SJSA1 (cell line): ENCODE measurements at regions not wholly inside any gene's neighbourhood (a gene's known extent, or its start where the extent isn't known, plus 50 kb on each side); places are given as distances from the start of the nearest gene placed in this dataset.

Experiments used
- DNase-seq, 2 experiments: peaks; one replicate each; pipeline ENCODE4 v3.0.0-alpha.2; 2015 to 2020; ENCODE audit warnings: low spot score in 2 of 2, low read depth in 1 of 2
- H3K27ac ChIP-seq: fragments of 250-450 bp; sonication (Bioruptor Pico); 2 replicates; pipeline ENCODE4 v1.5.1; 2020; ENCODE audit warnings: mild to moderate bottlenecking, moderate library complexity
- H3K27me3 ChIP-seq: fragments of 250-450 bp; sonication (Bioruptor Pico); replicated peaks from 2 replicates; pipeline ENCODE4 v1.5.1; 2020; ENCODE audit warnings: mild to moderate bottlenecking, moderate library complexity
- H3K36me3 ChIP-seq: fragments of 250-450 bp; sonication (Bioruptor Pico); 2 replicates; pipeline ENCODE4 v1.5.1; 2020; ENCODE audit warnings: mild to moderate bottlenecking
- H3K4me1 ChIP-seq: fragments of 250-450 bp; sonication (Bioruptor Pico); replicated peaks from 2 replicates; pipeline ENCODE4 v1.6.1; 2021; ENCODE audit warnings: mild to moderate bottlenecking
- H3K4me3 ChIP-seq: fragments of 250-450 bp; sonication (Bioruptor Pico); 2 replicates; pipeline ENCODE4 v1.5.1; 2020; ENCODE audit warnings: mild to moderate bottlenecking
- H3K9me3 ChIP-seq: fragments of 250-450 bp; sonication (Bioruptor Pico); replicated peaks from 2 replicates; pipeline ENCODE4 v1.5.1; 2020; ENCODE audit warnings: mild to moderate bottlenecking

DNA sequence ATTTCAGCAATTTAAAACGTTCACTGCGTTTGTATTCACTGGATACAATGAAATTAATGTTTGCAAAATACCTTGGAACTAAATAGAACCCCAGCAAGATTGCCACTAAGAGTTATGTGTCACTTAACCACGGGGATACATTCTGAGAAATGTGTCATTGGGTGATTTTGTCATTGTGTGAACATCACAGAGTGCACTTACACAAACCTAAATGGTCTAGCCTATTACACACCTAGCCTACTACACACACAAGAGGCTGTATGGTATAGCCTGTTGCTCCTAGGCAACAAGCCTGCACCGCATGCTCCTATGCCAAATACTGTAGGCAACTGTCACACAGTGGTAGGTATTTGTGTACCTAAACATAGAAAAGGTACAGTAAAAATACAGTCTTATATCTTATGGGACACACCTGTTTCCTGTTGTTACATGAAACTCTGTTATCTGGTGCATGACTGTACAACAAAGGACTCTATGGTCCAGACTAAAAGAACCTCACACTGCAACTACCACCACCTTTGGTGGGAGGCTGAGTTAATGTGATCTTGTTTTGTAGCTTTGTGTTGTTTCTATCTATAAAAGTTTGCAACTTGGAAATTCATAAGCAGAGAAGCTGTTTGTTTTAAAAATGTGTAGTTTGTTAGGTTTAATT lies 92.2 kb upstream of the NTRK3 start:
- H3K9me3 ChIP-seq, result no peaks in the 10 kb centered on the region; the same call in 1 of the 2 replicates
- DNase-seq, result no peak
- no peak overlapping the region for H3K4me3 ChIP-seq
- no peaks in the 10 kb centered on the region for H3K27me3 ChIP-seq
- H3K36me3 ChIP-seq, result no peaks in the 10 kb centered on the region
- H3K4me1 ChIP-seq, result no peaks in the 10 kb centered on the region
- H3K27ac ChIP-seq, result no peak overlapping the region

DNA sequence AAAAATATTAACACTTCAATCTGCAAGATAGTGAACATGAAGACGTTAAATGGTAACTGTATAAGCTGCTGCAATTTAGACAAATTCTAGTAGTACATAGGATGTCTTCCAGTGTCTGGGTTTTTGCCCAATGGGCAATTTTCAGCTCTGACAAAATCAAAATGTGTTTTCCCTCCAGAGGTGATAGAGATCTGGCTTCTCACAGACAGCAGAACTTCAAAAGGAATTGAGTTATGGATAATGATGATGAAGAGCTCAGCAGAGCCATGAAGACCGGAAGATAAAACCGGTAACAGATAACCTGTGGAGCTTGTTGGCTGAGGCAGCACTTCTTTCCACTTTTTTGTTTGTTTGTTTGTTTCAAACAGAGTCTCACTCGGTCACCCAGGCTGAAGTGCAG lies 89.4 kb upstream of the NTRK3 start:
- Histone ChIP-seq H3K4me3 (no peak overlapping the region), H3K27me3 (no peaks in the 10 kb centered on the region), H3K27ac (no peak overlapping the region), H3K9me3 (no peaks in the 10 kb centered on the region), H3K4me1 (no peaks in the 10 kb centered on the region), H3K36me3 (no peaks in the 10 kb centered on the region)
- no peak for DNase-seq

- Histone ChIP-seq H3K27ac (no peak overlapping the region), H3K9me3 (no peaks in the 10 kb centered on the region), H3K27me3 (no peaks in the 10 kb centered on the region), H3K4me1 (no peaks in the 10 kb centered on the region), H3K4me3 (no peak overlapping the region), H3K36me3 (no peaks in the 10 kb centered on the region)
- no peak for DNase-seq
Observed at GRCh38 chr15:88344786-88345185, 88.2 kb upstream of the NTRK3 start.

GRCh38 chr15:88342666-88343065 lies 86.1 kb upstream of the NTRK3 start:
- no peak overlapping the region for H3K4me3 ChIP-seq
- no peak for DNase-seq
- H3K9me3 ChIP-seq, result no peaks in the 10 kb centered on the region
- no peaks in the 10 kb centered on the region for H3K27me3 ChIP-seq
- H3K27ac ChIP-seq, result no peak overlapping the region
- H3K4me1 ChIP-seq, result no peaks in the 10 kb centered on the region
- no peaks in the 10 kb centered on the region for H3K36me3 ChIP-seq

DNA sequence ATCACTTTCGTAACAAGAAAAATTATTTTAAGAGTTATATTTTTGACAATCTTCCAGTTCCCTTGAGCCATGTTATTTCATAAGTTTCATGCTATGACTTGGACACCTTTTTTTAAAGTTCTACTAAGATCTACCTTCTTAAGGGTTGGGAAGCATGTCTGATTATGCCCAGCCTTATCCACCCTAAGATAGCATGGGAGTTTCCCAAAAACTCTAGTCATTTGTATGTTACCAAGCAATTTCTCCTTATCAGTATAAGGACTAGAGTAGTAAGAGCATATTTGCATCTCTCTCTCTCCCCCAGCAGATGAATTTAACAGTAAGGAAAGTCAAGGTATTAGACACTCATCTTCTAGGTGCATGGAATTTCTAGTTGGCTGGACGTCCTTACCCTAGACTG lies 85.1 kb upstream of the NTRK3 start:
- Histone ChIP-seq H3K27me3 (no peaks in the 10 kb centered on the region), H3K4me3 (no peak overlapping the region), H3K27ac (no peak overlapping the region), H3K4me1 (no peaks in the 10 kb centered on the region), H3K36me3 (no peaks in the 10 kb centered on the region), H3K9me3 (no peaks in the 10 kb centered on the region)
- DNase-seq, result no peak

- no peak overlapping the region for H3K27ac ChIP-seq
- no peak for DNase-seq
- H3K9me3 ChIP-seq, result no peaks in the 10 kb centered on the region
- H3K4me1 ChIP-seq, result no peaks in the 10 kb centered on the region
- no peaks in the 10 kb centered on the region for H3K27me3 ChIP-seq
- no peaks in the 10 kb centered on the region for H3K36me3 ChIP-seq
- H3K4me3 ChIP-seq, result no peak overlapping the region
Observed at GRCh38 chr15:88341006-88341405, 84.5 kb upstream of the NTRK3 start.

DNA sequence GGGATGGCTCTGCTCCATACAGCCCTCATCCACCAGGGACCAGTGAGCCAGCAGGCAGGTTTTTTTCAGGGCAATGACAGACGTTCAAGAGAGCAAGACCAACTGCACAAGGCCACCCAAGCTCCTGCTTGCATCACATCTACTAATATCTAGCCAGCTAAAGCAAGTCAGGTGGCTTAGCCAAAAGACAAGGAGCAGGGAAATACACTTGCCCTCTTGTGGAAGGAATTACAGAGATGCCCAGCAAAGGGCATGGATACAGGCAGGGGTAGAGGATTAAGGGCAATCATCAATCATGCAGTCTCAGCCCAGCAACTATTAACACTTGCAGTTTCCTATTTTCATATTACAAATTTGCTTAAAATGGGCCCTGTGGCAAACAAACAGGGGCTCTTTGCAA lies 81.5 kb upstream of the NTRK3 start:
- Histone ChIP-seq H3K9me3 (no peaks in the 10 kb centered on the region), H3K4me3 (no peak overlapping the region), H3K27ac (no peak overlapping the region), H3K36me3 (no peaks in the 10 kb centered on the region), H3K27me3 (no peaks in the 10 kb centered on the region), H3K4me1 (no peaks in the 10 kb centered on the region)
- no peak for DNase-seq

DNA sequence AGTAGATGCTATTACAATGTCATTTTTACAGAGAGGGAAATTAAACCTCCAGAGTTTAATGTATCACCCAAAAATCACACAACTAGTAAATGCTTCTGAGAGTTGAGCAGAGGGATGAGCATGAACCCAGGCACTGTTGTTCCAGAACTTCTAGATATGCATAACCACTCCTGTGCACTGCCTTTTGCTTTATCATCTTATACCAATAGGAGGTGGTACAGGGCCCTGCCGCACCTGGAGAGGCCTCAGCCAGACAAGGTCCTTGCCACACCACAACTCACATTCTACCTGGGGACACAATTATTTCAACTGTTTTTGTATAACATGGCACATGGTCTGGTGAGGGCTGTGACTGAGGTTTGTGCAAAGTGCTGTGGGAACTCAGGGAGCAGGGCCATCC lies 78.5 kb upstream of the NTRK3 start:
- H3K4me3 ChIP-seq, result no peak overlapping the region
- no peak for DNase-seq
- H3K27me3 ChIP-seq, result no peaks in the 10 kb centered on the region
- no peaks in the 10 kb centered on the region for H3K9me3 ChIP-seq
- H3K4me1 ChIP-seq, result no peaks in the 10 kb centered on the region
- H3K27ac ChIP-seq, result no peak overlapping the region
- H3K36me3 ChIP-seq, result no peaks in the 10 kb centered on the region

DNA sequence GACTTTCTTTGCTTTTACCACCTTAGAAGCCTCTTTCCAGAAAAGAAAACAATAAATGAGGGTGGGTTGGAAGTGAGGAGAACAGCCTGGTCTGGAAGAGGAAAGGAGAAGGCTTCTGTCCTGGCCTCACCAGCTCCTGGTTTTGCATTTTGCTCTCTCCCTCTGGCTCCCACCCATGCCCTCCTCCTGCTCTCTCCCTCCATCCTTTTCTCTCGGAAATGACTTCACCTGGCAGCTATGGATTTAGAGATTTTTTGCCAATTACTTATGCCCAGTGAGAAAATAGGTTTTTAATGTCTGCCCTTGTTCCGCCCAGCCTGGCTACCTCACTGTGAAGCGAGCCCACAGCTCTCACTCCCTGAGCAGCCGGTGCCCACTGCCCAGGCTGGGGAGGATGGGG lies 77.9 kb upstream of the NTRK3 start:
- Histone ChIP-seq H3K9me3 (no peaks in the 10 kb centered on the region), H3K36me3 (no peaks in the 10 kb centered on the region), H3K4me3 (no peak overlapping the region), H3K27me3 (no peaks in the 10 kb centered on the region), H3K4me1 (no peaks in the 10 kb centered on the region), H3K27ac (no peak overlapping the region)
- no peak for DNase-seq

DNA sequence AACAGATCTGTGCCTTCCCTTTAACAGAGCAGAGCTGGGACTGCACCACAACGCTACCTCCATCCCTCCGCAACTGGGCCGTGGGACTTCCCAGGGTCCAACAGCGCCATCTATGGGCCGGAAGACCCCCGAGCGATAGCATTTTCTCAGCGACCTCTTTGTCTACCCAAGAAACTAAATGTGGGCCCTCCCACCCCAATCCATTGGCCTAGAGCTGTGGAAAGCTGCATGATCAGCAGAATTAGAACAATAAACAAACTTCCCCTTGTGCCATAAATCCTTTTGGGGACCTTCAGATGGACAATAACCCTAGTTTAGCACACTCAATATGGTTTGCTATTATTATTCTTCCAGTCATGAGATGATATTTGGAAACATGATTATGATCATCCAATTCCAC lies 74.8 kb upstream of the NTRK3 start:
- Histone ChIP-seq H3K36me3 (no peaks in the 10 kb centered on the region), H3K4me3 (no peak overlapping the region), H3K9me3 (no peaks in the 10 kb centered on the region), H3K27me3 (no peaks in the 10 kb centered on the region), H3K4me1 (no peaks in the 10 kb centered on the region), H3K27ac (no peak overlapping the region)
- DNase-seq, result peak in 1 of 2 experiments; percentile 3

DNA sequence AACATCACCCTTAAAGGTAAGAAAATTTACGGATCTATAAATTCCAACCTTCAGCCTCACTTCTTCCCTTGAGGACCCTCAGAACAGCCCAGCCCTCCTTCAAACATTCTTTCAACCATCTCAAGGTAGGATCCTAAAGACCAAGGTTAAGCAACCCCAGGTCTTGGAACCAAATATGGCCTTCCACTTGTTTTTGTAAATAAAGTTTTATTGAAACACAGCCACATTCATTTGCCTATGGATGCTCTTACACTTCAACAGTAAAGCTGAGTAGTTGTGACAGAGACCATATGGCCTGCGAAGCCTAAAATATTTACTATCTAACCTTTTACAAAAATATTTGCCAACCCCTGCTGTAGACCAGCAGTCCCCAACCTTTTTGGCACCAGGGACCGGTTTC lies 70.4 kb upstream of the NTRK3 start:
- no peaks in the 10 kb centered on the region for H3K27me3 ChIP-seq
- no peak overlapping the region for H3K4me3 ChIP-seq
- no peaks in the 10 kb centered on the region for H3K9me3 ChIP-seq

DNA sequence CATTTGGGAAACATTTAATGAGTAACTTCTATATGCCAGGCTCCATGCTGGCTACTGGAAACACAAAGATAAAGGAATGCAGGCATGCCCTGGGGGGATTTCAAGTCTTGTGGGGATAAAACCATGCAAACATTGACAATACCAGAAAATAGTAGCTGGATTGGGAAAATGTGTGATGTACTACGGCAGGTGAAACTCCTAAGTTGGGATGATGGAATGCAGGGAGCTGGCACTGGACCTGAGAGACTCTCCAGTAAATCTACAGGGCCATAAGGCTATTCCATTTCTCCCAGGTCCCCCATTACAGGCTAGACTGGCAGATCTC lies 68.2 kb upstream of the NTRK3 start:
- DNase-seq, result no peak
- H3K9me3 ChIP-seq, result no peaks in the 10 kb centered on the region
- no peaks in the 10 kb centered on the region for H3K4me1 ChIP-seq
- no peak overlapping the region for H3K4me3 ChIP-seq
- no peaks in the 10 kb centered on the region for H3K36me3 ChIP-seq
- no peak overlapping the region for H3K27ac ChIP-seq
- no peaks in the 10 kb centered on the region for H3K27me3 ChIP-seq

More for the DNA sequence above, 70.4 kb upstream of the NTRK3 start:
- H3K36me3 ChIP-seq, result no peaks in the 10 kb centered on the region
- H3K4me1 ChIP-seq, result no peaks in the 10 kb centered on the region
- no peak overlapping the region for H3K27ac ChIP-seq
- no peak for DNase-seq

DNA sequence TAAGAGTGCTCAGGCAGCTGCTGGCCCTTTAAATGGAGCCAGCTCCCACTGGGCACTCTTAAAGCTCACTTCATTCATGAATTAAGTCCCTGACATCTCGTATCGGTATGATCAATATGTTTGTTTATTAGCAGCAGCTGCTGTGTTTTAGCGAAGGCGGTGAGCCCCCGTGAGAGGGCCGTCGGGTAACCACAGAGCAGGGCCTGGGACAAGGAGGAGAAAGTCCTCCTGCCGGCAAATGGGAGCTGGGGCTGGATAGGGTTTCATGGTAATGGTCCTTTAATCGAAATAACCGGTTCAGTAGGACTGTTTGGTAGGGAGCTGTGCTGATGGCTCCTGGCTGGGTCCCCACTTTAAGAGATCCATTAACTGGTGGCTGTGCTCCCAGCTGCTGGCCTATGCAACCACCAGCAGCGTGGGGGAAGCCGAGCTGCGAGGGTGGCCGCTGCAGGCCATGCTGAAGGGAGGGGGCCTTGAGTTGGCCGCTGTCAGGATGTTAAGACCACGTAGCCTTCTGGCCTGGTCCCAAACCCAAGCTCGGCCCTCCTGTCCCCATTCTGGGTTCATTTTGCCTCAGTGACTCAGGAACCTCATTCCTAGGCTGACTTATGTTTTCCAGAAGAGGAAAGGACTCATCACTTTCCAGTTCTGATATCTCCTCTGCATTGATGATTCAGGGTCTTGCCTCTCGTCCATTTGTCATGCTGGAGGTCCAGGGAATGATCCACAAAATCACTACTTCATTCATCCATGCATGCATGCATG lies 67.6 kb upstream of the NTRK3 start:
- Histone ChIP-seq H3K4me1 (no peaks in the 10 kb centered on the region), H3K36me3 (no peaks in the 10 kb centered on the region), H3K27ac (no peak overlapping the region), H3K9me3 (no peaks in the 10 kb centered on the region), H3K27me3 (no peaks in the 10 kb centered on the region), H3K4me3 (no peak overlapping the region)
- no peak for DNase-seq

- Histone ChIP-seq H3K4me3 (no peak overlapping the region), H3K27me3 (no peaks in the 10 kb centered on the region), H3K9me3 (no peaks in the 10 kb centered on the region), H3K27ac (no peak overlapping the region), H3K4me1 (no peaks in the 10 kb centered on the region), H3K36me3 (no peaks in the 10 kb centered on the region)
- DNase-seq, result no peak
Observed at GRCh38 chr15:88323468-88323867, 66.9 kb upstream of the NTRK3 start.

DNA sequence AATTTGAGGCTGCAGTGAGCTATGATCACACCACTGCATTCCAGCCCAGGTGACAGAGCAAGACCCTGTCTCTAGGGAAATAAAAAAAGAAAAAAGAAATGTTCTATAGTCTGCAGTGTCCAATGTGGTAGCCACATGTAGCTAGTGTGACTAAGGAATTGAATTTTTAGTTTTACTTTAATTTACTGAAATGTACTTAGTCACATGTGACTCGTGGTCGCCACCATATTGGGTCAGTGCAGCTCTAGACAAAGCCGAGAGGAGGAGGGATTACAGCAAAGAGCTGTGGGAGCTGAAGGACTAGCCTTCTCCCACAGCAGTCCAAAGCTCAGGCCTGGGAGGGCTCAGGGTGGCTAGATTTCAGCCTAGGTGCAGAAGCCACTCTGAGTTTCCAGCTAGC lies 65.9 kb upstream of the NTRK3 start:
- no peaks in the 10 kb centered on the region for H3K9me3 ChIP-seq
- no peak overlapping the region for H3K27ac ChIP-seq
- H3K4me1 ChIP-seq, result no peaks in the 10 kb centered on the region
- DNase-seq, result no peak
- H3K36me3 ChIP-seq, result no peaks in the 10 kb centered on the region
- H3K4me3 ChIP-seq, result no peak overlapping the region
- no peaks in the 10 kb centered on the region for H3K27me3 ChIP-seq
